HG03060 (cell line): ENCODE measurements at regions not wholly inside any gene's neighbourhood (a gene's known extent, or its start where the extent isn't known, plus 50 kb on each side); places are given as distances from the start of the nearest gene placed in this dataset.
"Not testable (repeated sequence)": the region's sequence is repeated elsewhere in the genome, so short reads cannot be mapped to it uniquely, and the experiment has no call there.

Source experiments
- ATAC-seq: cut with Tn5 transposase; IDR thresholded peaks from one replicate; pipeline ENCODE4 v1.9.1; 2021; ENCODE audit warnings: low read depth, moderate number of reproducible peaks; ENCODE audit not compliant: unreplicated experiment

DNA sequence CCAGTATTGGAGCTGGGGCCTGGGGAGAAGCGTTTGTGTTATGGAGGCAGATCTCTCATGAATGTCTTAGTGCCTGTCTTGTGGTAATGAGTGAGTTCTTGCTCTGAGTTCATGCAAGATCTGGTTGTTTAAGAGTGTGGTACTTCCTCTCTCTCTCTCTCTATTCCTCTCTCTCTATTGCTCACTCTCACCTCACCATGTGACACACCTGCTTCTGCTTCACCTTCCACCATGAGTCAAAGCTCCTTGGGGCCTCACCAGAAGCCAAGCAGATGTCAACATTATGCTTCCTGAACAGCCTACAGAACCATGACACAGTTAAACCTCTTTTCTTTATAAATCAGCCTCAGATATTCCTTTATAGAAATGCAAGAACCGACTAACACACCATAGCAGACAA, 242.7 kb upstream of the ADRA1B start:
- no peak for ATAC-seq

- ATAC-seq, result no peak
Measured at GRCh38 chr5:159678657-159679392, 237.5 kb upstream of the ADRA1B start.

DNA sequence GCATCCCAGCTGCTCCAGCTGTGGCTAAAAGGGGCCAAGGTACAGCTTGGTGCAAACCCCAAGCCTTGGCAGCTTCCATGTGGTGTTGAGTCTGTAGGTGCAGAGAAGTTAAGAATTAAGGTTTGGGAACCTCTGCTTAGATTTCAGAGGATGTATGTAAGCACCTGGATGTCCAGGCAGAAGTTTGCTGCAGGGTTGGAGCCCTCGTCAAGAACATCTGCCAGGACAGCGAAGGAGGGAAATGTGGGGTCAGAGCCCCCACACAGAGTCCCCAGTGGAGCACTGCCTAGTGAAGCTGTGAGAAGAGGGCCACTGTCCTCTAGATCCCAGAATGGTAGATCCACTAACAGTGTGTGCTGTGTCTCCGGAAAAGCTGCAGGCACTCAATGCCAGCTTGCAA, 236.2 kb upstream of the ADRA1B start:
- ATAC-seq, result no peak

DNA sequence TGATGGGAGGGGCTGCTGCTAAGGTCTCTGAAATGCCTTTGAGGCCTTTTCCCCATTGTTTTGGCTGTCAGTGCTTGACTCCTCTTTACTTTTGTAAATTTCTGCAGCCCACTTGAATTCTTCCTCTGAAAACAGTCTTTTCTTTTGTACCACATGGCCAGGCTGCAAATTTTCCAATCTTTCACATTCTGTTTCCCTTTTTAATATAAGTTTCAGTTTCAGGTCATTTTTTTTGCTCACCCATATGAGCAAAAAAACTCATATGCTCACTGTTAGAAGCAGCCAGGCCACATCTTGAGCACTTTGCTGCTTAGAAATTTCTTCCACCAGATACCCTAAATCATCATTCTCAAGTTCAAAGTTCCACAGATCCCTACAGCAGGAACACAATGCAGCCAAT, 234.6 kb upstream of the ADRA1B start:
- no peak for ATAC-seq

GRCh38 chr5:159682623-159683022, 233.7 kb upstream of the ADRA1B start:
- ATAC-seq, result no peak

DNA sequence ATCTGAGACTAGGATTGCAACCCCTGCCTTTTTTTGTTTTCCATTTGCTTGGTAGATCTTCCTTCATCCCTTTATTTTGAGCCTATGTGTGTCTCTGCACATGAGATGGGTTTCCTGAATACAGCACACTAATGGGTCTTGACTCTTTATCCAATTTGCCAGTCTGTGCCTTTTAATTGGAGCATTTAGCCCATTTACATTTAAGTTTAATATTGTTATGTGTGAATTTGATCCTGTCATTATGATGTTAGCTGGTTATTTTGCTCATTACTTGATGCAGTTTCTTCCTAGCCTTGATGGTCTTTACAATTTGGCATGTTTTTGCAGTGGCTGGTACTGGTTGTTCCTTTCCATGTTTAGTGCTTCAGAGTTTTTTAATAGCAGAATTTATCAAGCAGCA, 228.4 kb upstream of the ADRA1B start:
- not testable (repeated sequence) for ATAC-seq

DNA sequence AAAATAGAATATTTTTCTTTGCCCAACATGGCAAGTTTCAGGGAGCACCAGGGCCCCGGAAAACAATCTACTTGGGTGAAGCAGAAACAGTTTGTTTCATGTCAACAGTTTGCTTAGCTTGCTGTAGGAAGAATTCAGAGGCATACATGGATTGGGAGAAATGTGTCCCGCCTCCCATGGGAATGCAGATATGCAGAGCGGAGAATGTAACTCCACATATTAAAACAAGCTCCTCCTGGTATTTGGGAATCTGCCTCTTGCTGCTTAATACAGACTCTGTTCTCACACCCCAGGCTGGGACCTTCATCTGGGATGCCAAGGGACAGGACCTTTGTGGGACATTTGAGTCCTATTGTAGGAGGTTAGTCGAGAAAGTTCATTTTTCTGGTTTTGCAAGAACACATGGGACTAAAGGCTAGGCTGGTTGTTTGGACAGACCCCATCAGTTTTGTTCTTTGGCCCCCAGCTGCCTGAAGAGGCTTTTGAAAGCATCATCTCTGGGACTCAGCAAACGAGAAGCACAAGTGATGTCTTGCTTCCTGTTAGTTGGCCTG, 220.5 kb upstream of the ADRA1B start:
- ATAC-seq, result no peak

DNA sequence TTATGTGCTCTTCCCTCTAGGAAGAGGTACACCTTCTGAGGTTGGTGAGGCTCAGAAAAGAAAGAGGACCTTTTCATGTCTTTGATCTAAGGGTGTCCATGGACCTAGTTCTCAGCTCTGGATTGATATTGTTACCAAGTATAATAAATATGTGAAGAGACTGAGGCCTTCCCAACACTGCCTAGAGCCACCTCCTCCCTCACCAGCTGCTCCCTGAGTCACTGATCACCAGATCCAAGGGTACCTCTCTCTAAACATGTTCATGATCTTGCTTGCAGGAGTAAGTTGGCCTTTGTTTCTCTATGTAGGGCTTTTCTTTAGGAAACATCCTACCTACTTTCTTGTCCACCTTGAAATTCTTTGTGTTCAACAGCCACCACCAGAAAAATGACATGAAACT, 218.8 kb upstream of the ADRA1B start:
- ATAC-seq, result no peak

GRCh38 chr5:159698322-159698721, 218.0 kb upstream of the ADRA1B start:
- no peak for ATAC-seq

GRCh38 chr5:159700016-159700415, 216.3 kb upstream of the ADRA1B start:
- ATAC-seq, result no peak

DNA sequence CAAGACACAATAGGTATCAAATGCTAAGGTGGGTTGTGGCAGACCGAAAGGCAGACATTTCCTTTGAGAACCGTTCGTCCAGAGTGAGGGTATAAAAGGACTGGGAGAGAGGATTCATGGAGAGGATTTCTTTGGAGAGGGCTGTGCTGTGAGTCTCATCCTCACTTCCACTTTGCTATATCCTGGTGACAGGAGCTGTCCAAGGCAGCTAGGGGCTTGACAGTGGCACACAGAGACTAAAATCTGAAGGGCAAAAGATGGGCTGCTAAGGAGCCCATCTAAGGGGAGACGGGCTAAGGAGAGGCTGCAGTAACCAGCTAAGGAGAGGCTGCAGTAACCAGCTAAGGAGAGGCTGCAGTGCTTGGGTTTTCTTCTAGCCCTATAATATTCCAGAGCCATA, 214.0 kb upstream of the ADRA1B start:
- ATAC-seq, result no peak

GRCh38 chr5:159702826-159703225, 213.5 kb upstream of the ADRA1B start:
- ATAC-seq, result no peak

DNA sequence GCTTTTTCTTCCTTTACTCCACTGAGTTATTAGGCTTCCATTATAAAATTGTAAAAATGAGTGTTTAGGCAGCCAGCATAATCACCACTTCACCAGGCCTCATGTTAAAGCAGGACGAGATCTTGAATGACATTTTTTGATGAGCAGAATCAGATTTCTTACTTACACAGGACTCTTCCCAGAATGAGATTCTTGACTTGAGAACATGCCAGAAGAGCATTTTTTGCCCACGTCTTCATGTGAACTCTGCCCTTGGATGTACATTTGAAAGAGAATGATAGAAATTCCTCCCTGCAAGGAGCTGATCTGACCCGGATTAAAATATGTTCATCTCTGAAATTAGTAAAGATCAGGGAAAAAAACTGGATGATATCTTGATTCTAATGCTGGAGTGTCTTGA, 212.1 kb upstream of the ADRA1B start:
- ATAC-seq, result no peak

- no peak for ATAC-seq
Measured at GRCh38 chr5:159705948-159706347, 210.3 kb upstream of the ADRA1B start.

- no peak for ATAC-seq
Measured at GRCh38 chr5:159708090-159708489, 208.2 kb upstream of the ADRA1B start.

DNA sequence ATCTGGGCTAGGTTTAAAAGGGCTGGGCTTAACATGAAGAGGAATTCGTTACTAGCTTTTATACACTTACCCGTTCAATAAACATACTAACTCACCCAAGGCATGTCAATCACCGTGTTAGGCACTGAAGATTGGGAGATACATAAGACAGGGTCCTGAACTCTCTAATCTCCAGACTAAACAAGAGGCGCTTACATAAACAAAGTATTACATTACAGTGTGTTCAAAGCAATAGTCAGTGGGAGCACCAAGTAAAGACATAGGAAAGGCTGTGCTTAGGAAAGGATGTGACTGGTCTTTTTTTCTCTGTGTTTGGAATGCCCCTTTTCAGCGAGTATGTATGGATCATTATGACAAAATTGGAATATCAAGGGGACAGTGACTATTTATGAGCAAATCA, 203.6 kb upstream of the ADRA1B start:
- ATAC-seq, result no peak

GRCh38 chr5:159713254-159713653, 203.0 kb upstream of the ADRA1B start:
- ATAC-seq, result no peak

DNA sequence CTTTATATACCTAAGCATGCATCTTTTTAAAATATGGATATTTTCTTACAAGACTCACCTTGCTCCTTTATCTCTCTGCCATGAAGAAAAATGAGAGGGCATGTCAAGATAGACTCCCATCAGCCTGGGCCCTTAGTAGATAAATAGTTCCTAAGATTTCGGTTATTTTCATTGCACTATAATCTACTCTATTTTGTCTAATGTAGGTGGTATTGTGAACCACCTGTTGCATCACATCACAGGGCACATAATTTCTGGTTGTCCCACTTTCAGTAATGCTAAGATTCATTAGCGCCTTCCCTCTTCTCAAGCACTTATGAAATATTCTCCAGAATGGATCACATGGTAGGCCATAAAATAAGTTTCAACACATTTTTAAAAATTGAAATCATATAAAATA, 202.5 kb upstream of the ADRA1B start:
- no peak for ATAC-seq

DNA sequence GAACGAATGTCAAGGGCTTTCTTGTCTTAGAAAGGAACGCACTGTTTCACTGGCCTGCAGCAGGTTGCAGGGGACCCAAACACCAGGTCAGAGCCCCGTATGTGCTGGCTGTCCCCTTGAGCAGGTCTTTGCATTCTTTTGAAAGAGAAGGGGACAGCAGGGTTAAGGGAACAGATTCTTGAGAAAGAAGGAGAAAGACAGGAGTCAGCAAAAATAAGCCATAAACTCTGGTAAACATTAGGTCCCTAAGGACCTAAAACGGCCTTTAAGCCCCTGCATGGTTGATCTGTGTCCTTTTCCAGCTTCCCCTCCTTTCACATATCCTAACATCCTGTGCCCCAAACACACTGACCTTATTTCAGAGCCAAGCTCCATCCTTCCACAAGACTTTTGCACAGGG, 190.8 kb upstream of the ADRA1B start:
- no peak for ATAC-seq

GRCh38 chr5:159727167-159727566, 189.1 kb upstream of the ADRA1B start:
- no peak for ATAC-seq

GRCh38 chr5:159730285-159730684, 186.0 kb upstream of the ADRA1B start:
- ATAC-seq, result no peak

- ATAC-seq, result no peak
Measured at GRCh38 chr5:159732220-159732619, 184.1 kb upstream of the ADRA1B start.

- no peak for ATAC-seq
Measured at GRCh38 chr5:159734366-159734765, 181.9 kb upstream of the ADRA1B start.
